Activated CD4-positive, alpha-beta T cell treated with anti-CD3 and anti-CD28 coated beads for 4 hours (primary cell): ENCODE measurements at regions not wholly inside any gene's neighbourhood (a gene's known extent, or its start where the extent isn't known, plus 50 kb on each side); places are given as distances from the start of the nearest gene placed in this dataset.
"Not testable (repeated sequence)": the region's sequence is repeated elsewhere in the genome, so short reads cannot be mapped to it uniquely, and the experiment has no call there.

Experiments used
- DNase-seq, 2 donors: peaks; one replicate each; pipeline ENCODE4 v3.0.0-alpha.2; 2020

GRCh38 chr7:69311489-69311888, 286.8 kb upstream of the AUTS2 start:
- no peak for DNase-seq

DNA sequence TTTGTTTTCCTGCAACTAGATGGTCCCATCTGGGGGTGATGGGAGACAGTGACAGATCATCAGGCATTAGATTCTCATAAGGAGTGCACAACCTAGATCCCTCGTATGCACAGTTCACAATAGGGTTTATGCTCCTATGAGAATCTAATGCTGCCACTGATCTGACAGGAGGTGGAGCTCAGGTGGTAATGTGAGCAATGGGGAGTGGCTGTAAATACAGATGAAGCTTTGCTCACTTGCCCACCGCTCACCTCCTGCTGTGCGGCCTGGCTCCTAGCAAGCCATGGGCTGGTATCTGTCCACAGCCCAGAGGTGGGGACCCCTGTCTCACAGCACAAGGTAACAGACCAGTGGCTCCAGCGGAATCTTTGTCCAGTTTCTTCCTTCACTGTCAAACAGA, 284.4 kb upstream of the AUTS2 start:
- not testable (repeated sequence) for DNase-seq

DNA sequence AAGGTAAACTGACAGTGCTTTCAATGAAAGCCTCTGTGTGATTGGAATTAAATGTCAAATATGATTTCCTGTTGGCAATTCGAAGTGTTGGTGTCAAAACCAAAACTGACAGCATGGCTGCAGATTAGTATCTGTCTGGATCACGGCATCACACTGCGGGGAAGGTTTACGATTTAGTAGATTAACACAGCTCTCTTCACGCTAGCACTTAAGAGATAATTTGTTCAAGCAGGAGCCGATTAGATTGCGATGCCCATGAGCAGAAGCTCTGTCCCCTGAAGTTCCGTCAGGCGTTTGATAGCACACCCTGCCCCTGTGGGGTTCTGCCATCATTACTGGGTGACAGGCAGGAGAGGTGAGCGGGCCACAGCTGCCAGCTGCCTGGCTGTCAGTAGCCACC, 279.5 kb upstream of the AUTS2 start:
- no peak for DNase-seq

GRCh38 chr7:69328516-69328915, 269.8 kb upstream of the AUTS2 start:
- no peak for DNase-seq

DNA sequence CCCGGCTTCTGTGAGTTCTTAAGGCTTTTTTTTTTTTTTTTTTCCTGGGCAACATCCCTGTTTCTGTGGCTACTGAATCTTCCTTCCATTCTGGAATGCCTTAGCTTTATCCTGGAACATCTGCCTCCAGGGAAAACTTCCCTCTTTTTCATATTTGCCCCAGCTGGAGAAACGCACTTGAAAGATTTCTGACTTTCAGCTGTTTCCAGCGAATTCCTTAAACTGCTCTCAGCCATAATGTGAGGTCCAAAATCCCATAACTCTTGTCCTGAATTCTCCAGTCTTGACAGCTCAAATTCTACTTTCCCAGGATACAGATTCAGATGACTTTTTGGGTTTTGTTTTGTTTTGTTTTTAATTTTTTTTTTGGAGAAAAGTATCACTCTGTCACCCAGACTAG, 263.6 kb upstream of the AUTS2 start:
- no peak for DNase-seq

DNA sequence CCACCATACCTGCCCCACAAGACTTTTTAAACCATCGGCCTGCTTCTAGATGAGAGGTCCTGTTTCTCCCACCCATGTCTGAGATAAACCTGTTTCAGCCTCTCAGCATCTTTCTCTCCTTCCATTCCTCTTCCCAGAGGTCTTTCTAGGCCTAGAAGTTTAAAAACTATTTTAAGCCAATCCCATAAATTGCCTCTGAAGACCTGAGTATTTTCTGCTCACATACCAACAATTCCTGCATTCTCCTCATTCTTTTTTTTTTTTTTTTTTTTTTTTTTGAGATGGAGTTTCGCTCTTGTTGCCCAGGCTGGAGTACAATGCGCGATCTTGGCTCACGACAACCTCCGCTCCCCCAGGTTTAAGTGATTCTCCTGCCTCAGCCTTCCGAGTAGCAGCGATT, 262.9 kb upstream of the AUTS2 start:
- no peak for DNase-seq

GRCh38 chr7:69336976-69337375, 261.3 kb upstream of the AUTS2 start:
- DNase-seq, result no peak

DNA sequence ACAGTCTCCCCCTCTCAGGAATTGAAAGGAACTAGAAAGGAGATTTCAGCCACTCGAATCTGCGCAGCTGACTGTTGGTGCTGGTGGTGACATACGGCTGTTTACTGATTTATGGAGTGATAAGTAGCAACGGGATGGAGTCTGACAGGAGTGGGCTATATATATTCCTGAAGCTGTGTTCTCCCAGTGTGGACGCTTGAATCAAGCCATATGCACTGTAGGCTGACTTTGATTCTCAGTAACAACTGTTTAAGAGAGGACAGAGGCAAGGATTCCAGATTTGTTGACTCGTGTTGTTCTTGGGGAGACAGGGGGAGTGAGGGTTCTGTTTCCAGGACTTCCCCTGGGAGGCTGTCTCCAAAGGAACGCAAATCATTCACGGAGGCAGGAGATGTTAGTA, 260.1 kb upstream of the AUTS2 start:
- no peak for DNase-seq

- no peak for DNase-seq
These were observed 257.0 kb upstream of the AUTS2 start for GRCh38 chr7:69341288-69341687.

- no peak for DNase-seq
These were observed 256.0 kb upstream of the AUTS2 start for GRCh38 chr7:69342154-69342884.

- no peak for DNase-seq
These were observed 249.0 kb upstream of the AUTS2 start for GRCh38 chr7:69349291-69349690.

- no peak for DNase-seq
These were observed 240.0 kb upstream of the AUTS2 start for GRCh38 chr7:69358163-69358821.

GRCh38 chr7:69359003-69359700, 239.1 kb upstream of the AUTS2 start:
- DNase-seq, result no peak

GRCh38 chr7:69360913-69361312, 237.4 kb upstream of the AUTS2 start:
- DNase-seq, result no peak

DNA sequence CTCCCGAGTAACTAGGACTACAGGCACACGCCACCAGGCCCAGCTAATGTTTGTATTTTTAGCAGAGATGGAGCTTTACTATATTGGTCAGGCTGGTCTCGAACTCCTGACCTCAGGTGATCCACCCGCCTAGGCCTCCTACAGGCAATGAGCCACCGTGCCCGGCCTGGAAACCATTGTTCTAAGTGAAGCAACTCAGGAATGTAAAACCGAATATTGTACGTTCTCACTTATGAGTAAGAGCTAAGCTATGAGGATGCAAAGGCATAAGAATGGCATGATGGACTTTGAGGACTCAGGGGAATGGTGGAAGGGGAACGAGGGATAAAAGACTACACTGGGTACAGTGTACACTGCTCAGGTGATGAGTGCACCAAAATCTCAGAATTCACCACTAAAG, 235.1 kb upstream of the AUTS2 start:
- DNase-seq, result no peak

DNA sequence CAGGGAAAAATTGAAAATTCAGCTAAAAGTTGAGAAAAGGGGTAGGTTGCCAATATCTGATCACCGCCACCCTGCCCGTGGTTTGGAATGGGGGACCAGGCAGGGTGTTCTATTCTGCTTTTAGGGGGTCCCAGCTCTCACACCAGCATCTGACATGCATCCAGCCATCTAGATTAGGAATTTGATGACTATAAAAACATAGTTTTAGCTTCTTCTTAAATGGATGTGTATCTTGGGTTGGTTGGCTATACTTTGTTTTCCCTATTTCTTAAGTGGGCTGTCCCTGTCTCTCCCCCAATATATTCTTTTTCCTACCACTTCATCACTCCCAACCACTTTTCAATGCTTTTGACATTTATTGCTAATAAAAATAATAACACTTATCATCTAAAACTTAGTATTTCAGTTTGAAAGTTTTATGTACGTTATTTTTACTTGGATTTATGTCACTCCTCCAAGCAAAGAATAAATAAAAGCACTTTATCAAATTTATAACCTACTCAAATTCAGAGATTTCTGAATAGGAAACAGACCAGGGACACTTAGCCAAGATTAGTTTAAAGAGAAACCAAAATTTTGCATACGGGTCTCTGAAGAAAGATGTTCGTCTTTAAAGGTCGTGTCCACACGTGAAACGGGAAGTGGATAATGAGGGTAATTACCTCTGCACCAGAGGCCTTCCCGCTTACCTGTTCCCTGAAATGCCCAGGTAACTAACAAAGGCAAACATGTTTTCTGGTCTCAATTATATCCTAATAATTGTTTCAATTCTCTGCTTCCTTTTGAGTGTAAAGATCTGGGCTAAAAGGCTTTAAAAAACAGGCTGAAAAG, 233.2 kb upstream of the AUTS2 start:
- DNase-seq, result no peak

DNA sequence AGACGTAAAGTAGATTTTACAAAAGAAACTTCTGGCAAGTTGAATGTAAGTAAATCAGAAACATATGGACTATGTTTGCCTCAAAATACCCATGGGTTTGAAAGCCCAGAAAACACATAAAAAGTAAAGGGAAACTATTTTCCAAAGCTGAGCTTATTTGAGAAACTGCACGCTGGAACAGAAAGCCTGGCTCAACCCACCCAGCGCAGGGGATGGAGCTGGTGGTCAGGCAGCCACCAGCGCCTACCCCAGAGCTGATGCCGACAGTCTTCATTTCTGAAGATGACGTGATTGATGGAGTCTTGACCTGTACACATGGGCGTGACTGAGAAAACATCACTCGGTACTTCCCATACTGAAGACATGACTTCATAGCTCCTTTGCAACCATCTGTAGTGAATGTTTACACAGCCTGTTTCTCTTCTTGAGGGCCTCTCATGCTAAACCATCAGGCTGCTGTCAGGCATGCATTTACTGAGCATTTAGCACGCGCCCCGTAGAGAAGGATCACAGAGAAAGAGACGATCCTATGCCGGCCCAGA, 232.6 kb upstream of the AUTS2 start:
- no peak for DNase-seq

DNA sequence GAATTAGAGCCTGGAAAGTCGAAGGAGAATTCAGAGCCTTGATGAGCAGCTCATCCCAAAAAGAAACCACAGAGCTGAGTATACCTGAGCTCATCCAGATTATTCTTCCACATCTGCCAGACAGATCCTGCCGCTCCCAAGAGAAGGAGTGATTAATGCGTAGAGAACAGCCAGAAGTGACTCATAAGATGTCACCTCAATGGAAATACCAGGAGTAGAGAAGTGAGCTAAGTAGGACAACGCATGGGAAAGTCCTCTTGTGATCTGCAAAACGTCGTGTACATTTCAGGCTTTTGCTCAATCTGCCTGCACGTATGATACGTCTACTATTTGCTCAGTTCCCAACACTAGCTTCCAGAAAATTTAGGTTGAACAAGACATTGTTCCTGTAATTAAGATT, 230.5 kb upstream of the AUTS2 start:
- DNase-seq, result no peak

- DNase-seq, result no peak
These were observed 224.9 kb upstream of the AUTS2 start for GRCh38 chr7:69373171-69374043.

DNA sequence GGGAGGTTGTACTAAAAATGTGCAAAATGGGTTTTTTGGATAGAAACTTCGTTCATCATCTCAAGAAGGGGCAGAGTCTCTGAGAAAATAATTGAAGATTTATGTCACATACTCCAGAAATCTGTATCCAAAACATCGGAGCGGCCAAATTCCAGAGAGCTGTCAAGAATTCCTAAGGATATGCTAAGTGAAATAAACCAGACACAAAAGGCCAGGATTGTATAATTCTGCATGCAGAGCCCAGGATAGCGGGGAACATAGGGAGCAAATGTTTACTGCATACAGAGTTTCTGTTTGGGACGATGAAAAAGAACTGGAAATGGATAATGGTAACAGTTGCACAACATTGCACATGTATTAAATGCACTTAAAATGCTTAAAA, 224.2 kb upstream of the AUTS2 start:
- DNase-seq, result no peak

DNA sequence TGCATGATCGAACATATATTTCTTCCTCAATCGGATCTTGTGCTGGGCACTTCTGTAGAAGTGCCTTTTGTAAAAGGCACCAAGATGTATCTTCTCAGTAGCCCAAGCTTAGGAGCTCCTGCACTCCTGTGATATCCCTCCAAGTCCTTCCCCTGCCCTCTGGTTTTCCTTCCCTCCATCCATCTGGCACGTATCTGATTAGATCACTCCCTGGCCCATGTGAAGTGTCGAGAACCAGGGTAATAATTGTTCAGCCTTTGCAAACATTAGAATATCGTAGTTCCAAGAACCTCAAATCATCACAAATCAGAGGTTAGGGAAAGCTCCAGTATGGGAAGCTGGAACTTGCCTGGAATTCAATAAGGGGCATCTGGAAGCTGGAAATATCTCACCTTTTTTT, 221.1 kb upstream of the AUTS2 start:
- no peak for DNase-seq
